ENCODE measurements at regions not wholly inside any gene's neighbourhood (a gene's known extent, or its start where the extent isn't known, plus 50 kb on each side); places are given as distances from the start of the nearest gene placed in this dataset.

GRCh38 chr6:133673056-133673455, 215.9 kb upstream of the TCF21 start:
- no peak for TF ChIP-seq CTCF (conservative IDR thresholded peaks at IDR 0.05; ENCODE audit: low read depth, low read length)
- TF ChIP-seq EZH2 (IDR thresholded peaks at IDR 0.05; ENCODE audit: borderline replicate concordance, low read depth, low read length, poor library complexity, severe bottlenecking) = no peak
